IMR-90 (cell line): ENCODE measurements at regions not wholly inside any gene's neighbourhood (a gene's known extent, or its start where the extent isn't known, plus 50 kb on each side); places are given as distances from the start of the nearest gene placed in this dataset.

Experiments used
- ATAC-seq: fragments of 200-7000 bp; cut with Tn5 transposase; 2 replicates; pipeline ENCODE4 v1.9.1; 2020; ENCODE audit warnings: low read depth, mild to moderate bottlenecking, moderate library complexity
- BruUV-seq: library from RNA; stranded (reverse); fragments of 400-500 nt; replicated peaks from 2 replicates; lab custom pipeline; 2021; lab: Mats Ljungman, UMichigan
- CTCF ChIA-PET: fragments of 300-600 bp; formaldehyde crosslinking; extraction: SDS; loops from one replicate; lab custom pipeline; 2021; ENCODE audit warnings: antibody characterized with exemption; lab: Yijun Ruan, JAX
- POLR2A ChIA-PET: fragments of 300-600 bp; sonication (Branson Sonifier 250); formaldehyde crosslinking; loops from one replicate; lab custom pipeline; 2022; ENCODE audit warnings: antibody characterized with exemption; ENCODE audit not compliant: unreplicated experiment; lab: Charles Lee
- DNase-seq: peaks from one replicate; pipeline ENCODE4 v3.0.0; 2013
- H2AFZ ChIP-seq: replicated peaks from 2 replicates; pipeline ENCODE3; 2013; ENCODE audit warnings: low read length, mild to moderate bottlenecking; ENCODE audit not compliant: poor library complexity
- H2AK5ac ChIP-seq: 2 replicates; pipeline ENCODE4 v1.6.1; 2013; ENCODE audit warnings: low read depth, low read length, inconsistent platforms
- H2AK9ac ChIP-seq: replicated peaks from 2 replicates; pipeline ENCODE3; 2013; ENCODE audit warnings: mild to moderate bottlenecking, low read depth, low read length, moderate library complexity; ENCODE audit not compliant: poor library complexity
- H2BK120ac ChIP-seq: 2 replicates; pipeline ENCODE4 v1.6.1; 2013; ENCODE audit warnings: low read depth, low read length, inconsistent platforms
- H2BK15ac ChIP-seq: 3 replicates; pipeline ENCODE4 v1.6.1; 2013; ENCODE audit warnings: low read depth, low read length, inconsistent platforms
- H2BK20ac ChIP-seq: 2 replicates; pipeline ENCODE4 v1.6.1; 2013; ENCODE audit warnings: low read depth, mild to moderate bottlenecking, inconsistent platforms, low read length, moderate library complexity
- H2BK5ac ChIP-seq: 2 replicates; pipeline ENCODE4 v1.6.1; 2013; ENCODE audit warnings: mild to moderate bottlenecking, low read depth, low read length, inconsistent platforms; ENCODE audit not compliant: poor library complexity, severe bottlenecking
- H3K14ac ChIP-seq: replicated peaks from 2 replicates; pipeline ENCODE4 v1.6.1; 2013; ENCODE audit warnings: low read depth, low read length, inconsistent platforms
- H3K18ac ChIP-seq: 2 replicates; pipeline ENCODE4 v1.6.1; 2013; ENCODE audit warnings: low read depth, low read length, control low read depth
- H3K23ac ChIP-seq: 2 replicates; pipeline ENCODE4 v1.6.1; 2013; ENCODE audit warnings: low read depth, low read length, inconsistent platforms
- H3K27ac ChIP-seq: 2 replicates; pipeline ENCODE4 v1.5.1; 2013; ENCODE audit warnings: mild to moderate bottlenecking, control low read depth, low read length; ENCODE audit not compliant: insufficient read depth
- H3K27me3 ChIP-seq: 2 replicates; pipeline ENCODE4 v1.6.1; 2013; ENCODE audit warnings: low read length; ENCODE audit not compliant: control insufficient read depth, insufficient read depth
- H3K36me3 ChIP-seq: 2 replicates; pipeline ENCODE4 v1.6.1; 2013; ENCODE audit warnings: low read length, mixed read lengths; ENCODE audit not compliant: control insufficient read depth, insufficient read depth
- H3K4ac ChIP-seq: 2 replicates; pipeline ENCODE4 v1.6.1; 2013; ENCODE audit warnings: low read depth, low read length, inconsistent platforms
- H3K4me1 ChIP-seq: 2 replicates; pipeline ENCODE4 v1.6.1; 2013; ENCODE audit warnings: low read length, mixed read lengths; ENCODE audit not compliant: control insufficient read depth, insufficient read depth
- H3K4me2 ChIP-seq: 2 replicates; pipeline ENCODE4 v1.6.1; 2013; ENCODE audit warnings: low read depth, mild to moderate bottlenecking, control low read depth, low read length, moderate library complexity
- H3K4me3 ChIP-seq: 2 replicates; pipeline ENCODE4 v1.5.1; 2013; ENCODE audit warnings: low read depth, mild to moderate bottlenecking, control low read depth, low read length, moderate library complexity; ENCODE audit not compliant: insufficient read depth
- H3K56ac ChIP-seq: 2 replicates; pipeline ENCODE4 v1.6.1; 2013; ENCODE audit warnings: low read length, inconsistent platforms; ENCODE audit not compliant: insufficient read depth; ENCODE audit errors: extremely low read depth
- H3K79me1 ChIP-seq, 2 experiments: 2 replicates each; pipeline ENCODE4 v1.6.1; 2013; ENCODE audit warnings: low read length in 2 of 2, inconsistent platforms in 1 of 2, low read depth in 1 of 2
- H3K9ac ChIP-seq: 2 replicates; pipeline ENCODE4 v1.6.1; 2013; ENCODE audit warnings: low read depth, low read length, control low read depth
- H3K9me1 ChIP-seq: 2 replicates; pipeline ENCODE4 v1.6.1; 2013; ENCODE audit warnings: low read length, inconsistent platforms; ENCODE audit not compliant: insufficient read depth
- H3K9me3 ChIP-seq: 2 replicates; pipeline ENCODE4 v1.6.1; 2013; ENCODE audit warnings: low read length; ENCODE audit not compliant: control insufficient read depth, insufficient read depth
- H4K20me1 ChIP-seq: 2 replicates; pipeline ENCODE4 v1.6.1; 2013; ENCODE audit warnings: low read length, inconsistent platforms; ENCODE audit not compliant: insufficient read depth
- H4K5ac ChIP-seq: 2 replicates; pipeline ENCODE4 v1.6.1; 2013; ENCODE audit warnings: mild to moderate bottlenecking, low read depth, low read length, control low read depth
- H4K8ac ChIP-seq, 2 experiments: 2 replicates each; pipeline ENCODE4 v1.6.1; 2013; ENCODE audit warnings: low read depth in 2 of 2, low read length in 2 of 2, control low read depth in 1 of 2, inconsistent platforms in 1 of 2
- H4K91ac ChIP-seq: 2 replicates; pipeline ENCODE4 v1.6.1; 2013; ENCODE audit warnings: low read depth, low read length, inconsistent platforms; ENCODE audit not compliant: insufficient read depth
- MAZ ChIP-seq: IDR thresholded peaks from 2 replicates; pipeline ENCODE4 v1.6.1; 2012; ENCODE audit warnings: low read depth, mild to moderate bottlenecking, low read length, improper control_type of control experiment, moderate library complexity, borderline replicate concordance
- WGBS, 2 experiments: methylation state at CpG; one replicate each; pipeline versions ENCODE4 v1.1.5 to v1.1.7; 2013; ENCODE audit warnings: missing lambda C conversion rate in 2 of 2; ENCODE audit not compliant: insufficient read length in 1 of 2; ENCODE audit errors: extremely low coverage in 2 of 2; 5-methylcytosine and 5-hydroxymethylcytosine counted together
- dilution Hi-C: fragments of 300-500 bp; cut with HindIII; formaldehyde crosslinking; loops from one replicate; pipeline ENCODE4 v1.14.3; 2018; ENCODE audit warnings: low sequenced_read_pairs; ENCODE audit not compliant: unreplicated experiment
- in situ Hi-C: fragments of 300-500 bp; cut with MboI; formaldehyde crosslinking; loops from 3 replicates; pipeline ENCODE4 v1.14.3; 2019; ENCODE audit warnings: low sequenced_read_pairs, inconsistent platforms, mixed read lengths
- intact Hi-C: fragments of 100-400 bp; cut with micrococcal nuclease; formaldehyde crosslinking; loops from 2 replicates; pipeline ENCODE4 v1.10.0; 2022
- TF ChIP-seq, protein P1 (sequence below): conservative IDR thresholded peaks from 2 replicates; pipeline ENCODE4 v1.5.1; 2012; ENCODE audit warnings: mild to moderate bottlenecking, low read depth, low read length, improper control_type of control experiment

GRCh38 chr14:38046160-38046559 lies 161.5 kb upstream of the SSTR1 start:
- Histone ChIP-seq H3K9me3 (no peaks in the 10 kb centered on the region), H4K8ac (no peak overlapping the region), H3K18ac (no peak overlapping the region), H3K14ac (no peak overlapping the region), H3K4ac (no peak overlapping the region), H3K56ac (no peak overlapping the region), H3K9ac (no peak overlapping the region), H2BK5ac (no peak overlapping the region), H4K5ac (no peak overlapping the region), H3K79me1 (no peaks in the 10 kb centered on the region), H4K20me1 (no peaks in the 10 kb centered on the region), H2BK120ac (no peak overlapping the region), H3K23ac (no peak overlapping the region), H3K4me3 (no peak overlapping the region), H3K27me3 (no peaks in the 10 kb centered on the region), H3K4me2 (no peak overlapping the region), H2AFZ (no peak overlapping the region), H3K36me3 (no peaks in the 10 kb centered on the region), H4K91ac (no peak overlapping the region), H3K9me1 (no peaks in the 10 kb centered on the region), H2BK15ac (no peak overlapping the region), H2AK5ac (no peak overlapping the region), H3K27ac (no peak overlapping the region), H2BK20ac (no peak overlapping the region), H3K4me1 (no peaks in the 10 kb centered on the region), H2AK9ac (no peak overlapping the region)
- in situ Hi-C loops (no loop called here), intact Hi-C loops (no loop called here), dilution Hi-C loops (no loop called here)
- ChIA-PET POLR2A (no interaction called here), CTCF (no interaction called here)
- DNase-seq (no peak), ATAC-seq (no peak)
- WGBS, 2 experiments: no CpG with 5 or more reads among the region's 2 CpGs
- BruUV-seq: no TSS peak
- TF ChIP-seq, protein P1, sequence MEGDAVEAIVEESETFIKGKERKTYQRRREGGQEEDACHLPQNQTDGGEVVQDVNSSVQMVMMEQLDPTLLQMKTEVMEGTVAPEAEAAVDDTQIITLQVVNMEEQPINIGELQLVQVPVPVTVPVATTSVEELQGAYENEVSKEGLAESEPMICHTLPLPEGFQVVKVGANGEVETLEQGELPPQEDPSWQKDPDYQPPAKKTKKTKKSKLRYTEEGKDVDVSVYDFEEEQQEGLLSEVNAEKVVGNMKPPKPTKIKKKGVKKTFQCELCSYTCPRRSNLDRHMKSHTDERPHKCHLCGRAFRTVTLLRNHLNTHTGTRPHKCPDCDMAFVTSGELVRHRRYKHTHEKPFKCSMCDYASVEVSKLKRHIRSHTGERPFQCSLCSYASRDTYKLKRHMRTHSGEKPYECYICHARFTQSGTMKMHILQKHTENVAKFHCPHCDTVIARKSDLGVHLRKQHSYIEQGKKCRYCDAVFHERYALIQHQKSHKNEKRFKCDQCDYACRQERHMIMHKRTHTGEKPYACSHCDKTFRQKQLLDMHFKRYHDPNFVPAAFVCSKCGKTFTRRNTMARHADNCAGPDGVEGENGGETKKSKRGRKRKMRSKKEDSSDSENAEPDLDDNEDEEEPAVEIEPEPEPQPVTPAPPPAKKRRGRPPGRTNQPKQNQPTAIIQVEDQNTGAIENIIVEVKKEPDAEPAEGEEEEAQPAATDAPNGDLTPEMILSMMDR: no peak
- TF ChIP-seq MAZ: no peak
